ENCODE measurements at regions not wholly inside any gene's neighbourhood (a gene's known extent, or its start where the extent isn't known, plus 50 kb on each side); places are given as distances from the start of the nearest gene placed in this dataset.
A peak's percentile ranks its signal among the peaks of the same experiment; 100 is the strongest.

- DNase-seq = no peak
Observed at GRCh38 chr3:102162251-102162650, 272.6 kb upstream of the ZPLD1 start.

- no peak for DNase-seq
Observed at GRCh38 chr3:102163039-102163817, 271.6 kb upstream of the ZPLD1 start.

GRCh38 chr3:102163818-102164154, 271.0 kb upstream of the ZPLD1 start:
- no peak for DNase-seq

GRCh38 chr3:102165367-102165766, 269.4 kb upstream of the ZPLD1 start:
- DNase-seq = no peak

- no peak for DNase-seq
Observed at GRCh38 chr3:102169915-102170479, 264.8 kb upstream of the ZPLD1 start.

- DNase-seq = no peak
Observed at GRCh38 chr3:102170545-102170944, 264.3 kb upstream of the ZPLD1 start.

GRCh38 chr3:102174312-102174712, 260.5 kb upstream of the ZPLD1 start:
- no peak for DNase-seq

- DNase-seq = peak in 1 of 2 experiments; percentile 36
Observed at GRCh38 chr3:102174832-102175374, 259.9 kb upstream of the ZPLD1 start.

- DNase-seq = no peak
Observed at GRCh38 chr3:102176333-102177050, 258.3 kb upstream of the ZPLD1 start.

GRCh38 chr3:102177075-102177755, 257.6 kb upstream of the ZPLD1 start:
- DNase-seq = peak; percentile 56 to 69

- DNase-seq = no peak
Observed at GRCh38 chr3:102178817-102179216, 256.0 kb upstream of the ZPLD1 start.

GRCh38 chr3:102179326-102180177, 255.3 kb upstream of the ZPLD1 start:
- no peak for DNase-seq

GRCh38 chr3:102180280-102180931, 254.4 kb upstream of the ZPLD1 start:
- DNase-seq = peak in 1 of 2 experiments; percentile 13

GRCh38 chr3:102181175-102181920, 253.5 kb upstream of the ZPLD1 start:
- DNase-seq = no peak

GRCh38 chr3:102182162-102182561, 252.7 kb upstream of the ZPLD1 start:
- no peak for DNase-seq

- DNase-seq = no peak
Observed at GRCh38 chr3:102183186-102183585, 251.6 kb upstream of the ZPLD1 start.

GRCh38 chr3:102183623-102184022, 251.2 kb upstream of the ZPLD1 start:
- DNase-seq = no peak

GRCh38 chr3:102189541-102189940, 245.3 kb upstream of the ZPLD1 start:
- DNase-seq = no peak

GRCh38 chr3:102189956-102190723, 244.7 kb upstream of the ZPLD1 start:
- DNase-seq = no peak

GRCh38 chr3:102192575-102192974, 242.2 kb upstream of the ZPLD1 start:
- no peak for DNase-seq

Measured in NCI-H526 (cell line).